Heart left ventricle (tissue), 13 donors: ENCODE measurements at regions not wholly inside any gene's neighbourhood (a gene's known extent, or its start where the extent isn't known, plus 50 kb on each side); places are given as distances from the start of the nearest gene placed in this dataset.

Experiments
- CTCF ChIP-seq, 12 donors: fragments of 200-600 bp; sonication (generic) in 4 of 12; IDR thresholded peaks; one replicate each; pipeline versions ENCODE4 v1.5.0 to v1.8.0; 2018 to 2022; ENCODE audit warnings: antibody characterized with exemption in 12 of 12, mild to moderate bottlenecking in 5 of 12
- POLR2A ChIP-seq, 2 donors: fragments of 450-650 bp; IDR thresholded peaks; one replicate each; pipeline ENCODE4 v1.6.1; 2017; ENCODE audit warnings: antibody characterized with exemption in 2 of 2, mild to moderate bottlenecking in 2 of 2, moderate library complexity in 2 of 2
- donor health status: ischemic (EF 13 %, LVEDD 7.1; RV severe dilation, severe dysfunction).
- donor health status: DM: no; HTN: yes; CAD: no.
- donor health status: DM: no; HTN: no; CAD: no.
- donor health status: ischemic (EF 25% LVEDD 6.9; RV normal size, moderate dysfunction).
- donor health status: ischemic (EF 25% LVEDD 5.7; RV mildly dilated, moderate dysfunction).
- donor health status: ischemic (EF 35%, LVEDD 5.7; RV mildly dilated, moderate dysfunction).
- donor health status: nonischemic (EF 11% LVEDD 7.7; RV severe dilation, severe dysfunction).
- donor health status: DM: yes; HTN: yes; CAD: no.
- donor health status: PGD.
- donor health status: ischemic (EF 29% LVEDD 5.4; RV normal size, mild dysfunction).
- donor health status: nonischemic (EF 23%, LVEDD 6.1; RV moderate dilation, normal function).

- TF ChIP-seq CTCF (IDR thresholded peaks at IDR 0.05), result no peak
- no peak for TF ChIP-seq POLR2A (IDR thresholded peaks at IDR 0.05)
Observed at GRCh38 chr2:16729335-16729734, 63.7 kb upstream of the CYRIA start.
